DND-41 (cell line): ENCODE measurements at regions not wholly inside any gene's neighbourhood (a gene's known extent, or its start where the extent isn't known, plus 50 kb on each side); places are given as distances from the start of the nearest gene placed in this dataset.

Experiments
- CTCF ChIP-seq: IDR thresholded peaks from 2 replicates; pipeline ENCODE4 v1.5.1; 2012; ENCODE audit warnings: borderline replicate concordance, low read length, moderate library complexity, mild to moderate bottlenecking; ENCODE audit not compliant: poor library complexity, severe bottlenecking; ENCODE audit errors: extremely low read depth
- EZH2 ChIP-seq: IDR thresholded peaks from 3 replicates; pipeline ENCODE4 v1.6.1; 2012; ENCODE audit warnings: borderline replicate concordance, low read depth, mild to moderate bottlenecking, moderate library complexity, low read length, inconsistent platforms; ENCODE audit not compliant: severe bottlenecking

- TF ChIP-seq EZH2, result no peak
- TF ChIP-seq CTCF, result no peak
Observed at GRCh38 chr2:145253492-145253891, 733.6 kb upstream of the ZEB2 start.
